A673 (cell line): ENCODE measurements at regions not wholly inside any gene's neighbourhood (a gene's known extent, or its start where the extent isn't known, plus 50 kb on each side); places are given as distances from the start of the nearest gene placed in this dataset.

ENCODE experiments used
- CTCF ChIP-seq: fragments of 300-800, 200-600 bp; sonication (generic); conservative IDR thresholded peaks from 2 replicates; pipeline ENCODE4 v1.5.1; 2017; ENCODE audit warnings: low read depth, mild to moderate bottlenecking, antibody characterized with exemption, low read length, moderate library complexity, mixed read lengths
- EZH2 ChIP-seq: fragments of 200-600 bp; sonication (generic); IDR thresholded peaks from 2 replicates; pipeline ENCODE4 v1.6.1; 2017; ENCODE audit warnings: borderline replicate concordance, low read depth, mild to moderate bottlenecking, mixed read lengths, antibody characterized with exemption, low read length; ENCODE audit not compliant: poor library complexity, severe bottlenecking

GRCh38 chr16:85459529-85460251 lies 153.4 kb upstream of the GSE1 start:
- TF ChIP-seq CTCF (no peak), EZH2 (no peak)
